ENCODE measurements at regions not wholly inside any gene's neighbourhood (a gene's known extent, or its start where the extent isn't known, plus 50 kb on each side); places are given as distances from the start of the nearest gene placed in this dataset.
"Not testable (repeated sequence)": the region's sequence is repeated elsewhere in the genome, so short reads cannot be mapped to it uniquely, and the experiment has no call there.

GRCh38 chr10:61211468-61211867 lies 241.7 kb downstream of the TMEM26 start:
- DNase-seq (ENCODE audit: low read depth) = no peak
- no peak overlapping the region for H3K4me3 ChIP-seq (ENCODE audit: low read depth, low read length)
- no peak for TF ChIP-seq CTCF (IDR thresholded peaks at IDR 0.05; ENCODE audit: control insufficient read depth, extremely low read depth, insufficient read depth)

- no peak overlapping the region for H3K4me3 ChIP-seq (ENCODE audit: low read depth, low read length)
- TF ChIP-seq CTCF (IDR thresholded peaks at IDR 0.05; ENCODE audit: control insufficient read depth, extremely low read depth, insufficient read depth) = no peak
- no peak for DNase-seq (ENCODE audit: low read depth)
These were observed 253.1 kb upstream of the RHOBTB1 start for GRCh38 chr10:61197057-61197456.

GRCh38 chr10:61195211-61195610 lies 251.2 kb upstream of the RHOBTB1 start:
- no peak overlapping the region for H3K4me3 ChIP-seq (ENCODE audit: low read depth, low read length)
- no peak for TF ChIP-seq CTCF (IDR thresholded peaks at IDR 0.05; ENCODE audit: control insufficient read depth, extremely low read depth, insufficient read depth)
- no peak for DNase-seq (ENCODE audit: low read depth)

- DNase-seq (ENCODE audit: low read depth); H3K4me3 ChIP-seq (ENCODE audit: low read depth, low read length): not testable (repeated sequence)
These were observed 248.6 kb upstream of the RHOBTB1 start for GRCh38 chr10:61192589-61192988.

- no peak for TF ChIP-seq CTCF (IDR thresholded peaks at IDR 0.05; ENCODE audit: control insufficient read depth, extremely low read depth, insufficient read depth)
- DNase-seq (ENCODE audit: low read depth) = no peak
- no peak overlapping the region for H3K4me3 ChIP-seq (ENCODE audit: low read depth, low read length)
These were observed 248.1 kb upstream of the RHOBTB1 start for GRCh38 chr10:61192042-61192441.

GRCh38 chr10:61189912-61190311 lies 245.9 kb upstream of the RHOBTB1 start:
- no peak for TF ChIP-seq CTCF (IDR thresholded peaks at IDR 0.05; ENCODE audit: control insufficient read depth, extremely low read depth, insufficient read depth)
- no peak overlapping the region for H3K4me3 ChIP-seq (ENCODE audit: low read depth, low read length)
- no peak for DNase-seq (ENCODE audit: low read depth)

- no peak overlapping the region for H3K4me3 ChIP-seq (ENCODE audit: low read depth, low read length)
- DNase-seq (ENCODE audit: low read depth) = no peak
- no peak for TF ChIP-seq CTCF (IDR thresholded peaks at IDR 0.05; ENCODE audit: control insufficient read depth, extremely low read depth, insufficient read depth)
These were observed 244.7 kb upstream of the RHOBTB1 start for GRCh38 chr10:61188691-61189090.

- no peak overlapping the region for H3K4me3 ChIP-seq (ENCODE audit: low read depth, low read length)
- no peak for DNase-seq (ENCODE audit: low read depth)
- TF ChIP-seq CTCF (IDR thresholded peaks at IDR 0.05; ENCODE audit: control insufficient read depth, extremely low read depth, insufficient read depth) = no peak
These were observed 244.1 kb upstream of the RHOBTB1 start for GRCh38 chr10:61188101-61188500.

Measured in LNCaP clone FGC (cell line).